Activated gamma-delta T cell treated with anti-CD3 and anti-CD28 coated beads, Interleukin-2, amount 50 U/mL, for 16 hours (primary cell): ENCODE measurements at regions not wholly inside any gene's neighbourhood (a gene's known extent, or its start where the extent isn't known, plus 50 kb on each side); places are given as distances from the start of the nearest gene placed in this dataset.

Source experiments
- DNase-seq: peaks from one replicate; pipeline ENCODE4 v3.0.0-alpha.2; 2020; ENCODE audit warnings: low read depth

- DNase-seq, result no peak
Measured at GRCh38 chr18:40949114-40949950, 1005.7 kb upstream of the PIK3C3 start.

GRCh38 chr18:40944576-40944975 is 1010.5 kb upstream of the PIK3C3 start:
- no peak for DNase-seq

GRCh38 chr18:40939656-40940515 is 1015.1 kb upstream of the PIK3C3 start:
- DNase-seq, result no peak

GRCh38 chr18:40938615-40939014 is 1016.4 kb upstream of the PIK3C3 start:
- no peak for DNase-seq

GRCh38 chr18:40937386-40937785 is 1017.6 kb upstream of the PIK3C3 start:
- no peak for DNase-seq

GRCh38 chr18:40935423-40935822 is 1019.6 kb upstream of the PIK3C3 start:
- no peak for DNase-seq

- DNase-seq, result no peak
Measured at GRCh38 chr18:40932862-40933261, 1022.2 kb upstream of the PIK3C3 start.

- no peak for DNase-seq
Measured at GRCh38 chr18:40930211-40930882, 1024.7 kb upstream of the PIK3C3 start.

- DNase-seq, result no peak
Measured at GRCh38 chr18:40929399-40929798, 1025.6 kb upstream of the PIK3C3 start.

- no peak for DNase-seq
Measured at GRCh38 chr18:40926679-40927078, 1028.4 kb upstream of the PIK3C3 start.

- DNase-seq, result no peak
Measured at GRCh38 chr18:40925071-40925541, 1029.9 kb upstream of the PIK3C3 start.

- no peak for DNase-seq
Measured at GRCh38 chr18:40921845-40922629, 1033.0 kb upstream of the PIK3C3 start.

- no peak for DNase-seq
Measured at GRCh38 chr18:40917056-40917455, 1038.0 kb upstream of the PIK3C3 start.

GRCh38 chr18:40915724-40916123 is 1039.3 kb upstream of the PIK3C3 start:
- no peak for DNase-seq

GRCh38 chr18:40911582-40912254 is 1043.3 kb upstream of the PIK3C3 start:
- DNase-seq, result no peak

GRCh38 chr18:40911041-40911440 is 1044.0 kb upstream of the PIK3C3 start:
- DNase-seq, result no peak

GRCh38 chr18:40907842-40908241 is 1047.2 kb upstream of the PIK3C3 start:
- no peak for DNase-seq

GRCh38 chr18:40904295-40904694 is 1050.7 kb upstream of the PIK3C3 start:
- no peak for DNase-seq

- no peak for DNase-seq
Measured at GRCh38 chr18:40902436-40902835, 1052.6 kb upstream of the PIK3C3 start.

GRCh38 chr18:40897884-40898283 is 1057.2 kb upstream of the PIK3C3 start:
- no peak for DNase-seq

- DNase-seq, result no peak
Measured at GRCh38 chr18:40883271-40883670, 1071.8 kb upstream of the PIK3C3 start.
